Adrenal gland (tissue), 5 donors: ENCODE measurements at regions not wholly inside any gene's neighbourhood (a gene's known extent, or its start where the extent isn't known, plus 50 kb on each side); places are given as distances from the start of the nearest gene placed in this dataset.
"Not testable (repeated sequence)": the region's sequence is repeated elsewhere in the genome, so short reads cannot be mapped to it uniquely, and the experiment has no call there.

Source experiments
- POLR2A ChIP-seq, 2 donors: fragments of 450-650 bp; IDR thresholded peaks; one replicate each; pipeline ENCODE4 v1.6.1; 2017; ENCODE audit warnings: antibody characterized with exemption in 2 of 2, mild to moderate bottlenecking in 2 of 2, moderate library complexity in 1 of 2
- TF ChIP-seq, protein P1 (sequence below), 6 experiments: fragments of 450-650 bp in 4 of 6; fragments of 200-600 bp in 2 of 6; sonication (generic) in 1 of 6; IDR thresholded peaks; 1 replicate in 5 of 6; 2 replicates in 1 of 6; pipeline versions ENCODE4 v1.5.1 to v1.8.0; 2016 to 2021; ENCODE audit warnings: antibody characterized with exemption in 6 of 6, mild to moderate bottlenecking in 2 of 6, moderate library complexity in 1 of 6
- donor health status: DM: no; HTN: no; CAD: no.

DNA sequence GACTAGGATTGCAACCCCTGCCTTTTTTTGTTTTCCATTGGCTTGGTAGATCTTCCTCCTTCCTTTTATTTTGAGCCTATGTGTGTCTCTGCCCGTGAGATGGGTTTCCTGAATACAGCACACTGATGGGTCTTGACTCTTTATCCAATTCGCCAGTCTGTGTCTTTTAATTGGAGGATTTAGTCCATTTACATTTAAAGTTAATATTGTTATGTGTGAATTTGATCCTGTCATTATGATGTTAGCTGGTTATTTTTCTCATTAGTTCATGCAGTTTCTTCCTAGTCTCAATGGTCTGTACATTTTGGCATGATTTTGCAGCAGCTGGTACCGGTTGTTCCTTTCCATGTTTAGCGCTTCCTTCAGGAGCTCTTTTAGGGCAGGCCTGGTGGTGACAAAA lies 204.7 kb upstream of the ZNF804B start:
- TF ChIP-seq, protein P1, sequence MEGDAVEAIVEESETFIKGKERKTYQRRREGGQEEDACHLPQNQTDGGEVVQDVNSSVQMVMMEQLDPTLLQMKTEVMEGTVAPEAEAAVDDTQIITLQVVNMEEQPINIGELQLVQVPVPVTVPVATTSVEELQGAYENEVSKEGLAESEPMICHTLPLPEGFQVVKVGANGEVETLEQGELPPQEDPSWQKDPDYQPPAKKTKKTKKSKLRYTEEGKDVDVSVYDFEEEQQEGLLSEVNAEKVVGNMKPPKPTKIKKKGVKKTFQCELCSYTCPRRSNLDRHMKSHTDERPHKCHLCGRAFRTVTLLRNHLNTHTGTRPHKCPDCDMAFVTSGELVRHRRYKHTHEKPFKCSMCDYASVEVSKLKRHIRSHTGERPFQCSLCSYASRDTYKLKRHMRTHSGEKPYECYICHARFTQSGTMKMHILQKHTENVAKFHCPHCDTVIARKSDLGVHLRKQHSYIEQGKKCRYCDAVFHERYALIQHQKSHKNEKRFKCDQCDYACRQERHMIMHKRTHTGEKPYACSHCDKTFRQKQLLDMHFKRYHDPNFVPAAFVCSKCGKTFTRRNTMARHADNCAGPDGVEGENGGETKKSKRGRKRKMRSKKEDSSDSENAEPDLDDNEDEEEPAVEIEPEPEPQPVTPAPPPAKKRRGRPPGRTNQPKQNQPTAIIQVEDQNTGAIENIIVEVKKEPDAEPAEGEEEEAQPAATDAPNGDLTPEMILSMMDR (IDR thresholded peaks at IDR 0.05), result not testable (repeated sequence)
- TF ChIP-seq POLR2A (IDR thresholded peaks at IDR 0.05), result not testable (repeated sequence)
